Fibroblast of pulmonary artery (primary cell): ENCODE measurements at regions not wholly inside any gene's neighbourhood (a gene's known extent, or its start where the extent isn't known, plus 50 kb on each side); places are given as distances from the start of the nearest gene placed in this dataset.
A peak's percentile ranks its signal among the peaks of the same experiment; 100 is the strongest.

Source experiments
- DNase-seq: peaks from one replicate; pipeline ENCODE4 v3.0.0-alpha.2; 2010; ENCODE audit warnings: low read depth
- H3K4me3 ChIP-seq: replicated peaks from 2 replicates; pipeline ENCODE4 v1.5.1; 2011; ENCODE audit warnings: low read depth, mild to moderate bottlenecking, control low read depth, low read length, moderate library complexity
- CTCF ChIP-seq: IDR thresholded peaks from 2 replicates; pipeline ENCODE4 v1.5.1; 2011; ENCODE audit warnings: mild to moderate bottlenecking, control low read depth, low read length, inconsistent platforms; ENCODE audit errors: missing control alignments

- DNase-seq = no peak
- no peak overlapping the region for H3K4me3 ChIP-seq
- no peak for TF ChIP-seq CTCF
Observed at GRCh38 chr13:37270226-37271001, 164.9 kb upstream of the CSNK1A1L start.

DNA sequence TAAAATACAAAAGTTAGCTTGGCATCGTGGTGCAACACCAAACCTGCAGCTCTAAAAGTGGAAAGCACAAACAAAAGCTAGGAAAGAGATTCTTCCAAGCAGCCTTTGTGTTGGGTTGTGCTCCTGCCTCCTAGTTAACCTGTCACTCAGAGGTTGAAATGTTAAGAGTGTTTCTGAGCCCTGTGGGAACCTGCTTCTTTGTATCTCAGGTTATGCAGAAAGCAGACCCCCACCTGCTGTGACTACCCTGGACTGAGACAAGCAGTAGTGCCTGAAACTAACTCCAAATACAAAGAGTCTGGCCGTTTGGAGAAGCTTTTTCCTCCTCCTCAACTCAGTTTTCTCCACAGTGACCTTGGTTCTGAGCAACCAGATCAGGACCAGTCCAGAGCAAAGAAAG lies 158.4 kb upstream of the CSNK1A1L start:
- H3K4me3 ChIP-seq = no peak overlapping the region
- TF ChIP-seq CTCF = no peak

DNA sequence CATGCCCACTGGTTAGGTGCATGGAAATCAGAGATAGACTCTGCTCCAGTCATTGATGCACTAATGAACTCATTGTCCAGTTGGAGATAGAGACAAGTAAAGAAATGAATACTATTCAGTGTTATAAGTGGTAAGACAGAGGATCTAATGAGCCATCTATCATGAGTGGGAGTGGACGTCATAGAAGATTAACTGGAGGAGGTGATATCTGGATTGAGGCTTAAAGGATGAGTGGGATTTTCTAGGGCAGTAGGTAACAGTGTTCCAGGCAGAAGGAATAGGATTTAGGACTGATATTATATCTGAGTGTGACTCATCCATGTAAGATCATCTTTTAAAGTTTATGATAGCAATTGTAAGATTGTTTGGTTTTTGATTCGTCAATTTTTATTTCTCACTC lies 152.2 kb upstream of the CSNK1A1L start:
- H3K4me3 ChIP-seq = no peak overlapping the region
- DNase-seq = no peak
- TF ChIP-seq CTCF = no peak

More for the DNA sequence above, 158.4 kb upstream of the CSNK1A1L start:
- DNase-seq = no peak

DNA sequence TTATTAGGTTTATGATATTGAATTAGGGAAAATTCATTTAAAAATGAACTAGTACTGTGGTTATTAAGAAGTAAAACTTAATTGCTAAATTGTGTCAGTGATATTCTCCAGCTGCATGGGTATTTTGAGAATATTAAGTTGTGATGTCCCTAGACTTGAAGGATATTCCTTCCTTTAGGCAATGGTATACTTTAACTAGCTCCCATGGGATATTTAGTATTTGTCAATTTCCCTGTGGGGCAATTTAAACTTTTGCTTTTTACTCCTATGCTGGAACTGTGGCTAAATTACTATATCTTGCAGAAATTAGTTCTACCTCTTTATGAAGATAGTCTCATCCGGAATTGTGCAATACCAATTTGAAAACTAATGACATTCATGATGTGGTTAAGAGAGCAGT lies 151.6 kb upstream of the CSNK1A1L start:
- no peak for DNase-seq
- H3K4me3 ChIP-seq = no peak overlapping the region
- no peak for TF ChIP-seq CTCF

DNA sequence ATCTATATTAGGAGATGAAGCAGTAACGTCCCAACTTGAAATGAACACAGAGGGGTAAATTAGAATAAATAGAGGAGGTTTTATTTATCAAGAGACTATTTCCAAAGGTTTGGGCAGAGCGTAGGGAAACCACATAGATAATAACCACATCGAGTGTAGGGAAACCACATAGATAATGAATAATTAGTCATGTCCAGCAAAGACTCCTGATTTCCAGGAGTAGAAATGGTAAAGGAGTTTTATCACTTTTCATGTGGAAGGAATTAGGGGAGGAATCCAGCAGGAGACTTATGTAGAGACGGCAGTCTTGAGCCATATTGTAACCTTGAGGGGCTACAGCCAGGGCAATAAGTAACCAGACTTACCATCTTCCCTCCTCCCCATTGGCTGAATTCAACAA lies 136.3 kb upstream of the CSNK1A1L start:
- TF ChIP-seq CTCF = no peak
- DNase-seq = peak; percentile 45
- no peak overlapping the region for H3K4me3 ChIP-seq

- TF ChIP-seq CTCF = no peak
- H3K4me3 ChIP-seq = no peak overlapping the region
- no peak for DNase-seq
Observed at GRCh38 chr13:37230346-37230745, 124.9 kb upstream of the CSNK1A1L start.

DNA sequence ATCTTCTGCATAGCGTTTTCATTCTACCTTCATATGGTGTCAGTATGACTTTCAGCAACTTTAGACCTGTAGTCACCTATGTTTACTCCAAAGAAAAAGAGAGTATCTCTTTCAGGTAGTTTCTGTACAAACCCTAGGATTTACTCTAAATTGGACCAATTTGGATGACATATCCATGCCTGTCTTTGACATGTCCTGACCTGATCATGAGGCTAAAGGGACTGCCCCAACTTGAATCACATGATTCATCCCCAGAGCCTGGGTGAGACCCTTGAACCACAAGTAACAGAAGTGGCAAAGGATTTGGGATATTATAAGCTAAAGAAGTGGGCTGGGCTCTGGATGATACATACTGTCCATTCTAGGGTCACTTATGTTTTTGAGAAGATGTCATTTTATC lies 124.5 kb upstream of the CSNK1A1L start:
- DNase-seq = no peak
- TF ChIP-seq CTCF = no peak
- no peak overlapping the region for H3K4me3 ChIP-seq
